ENCODE measurements at regions not wholly inside any gene's neighbourhood (a gene's known extent, or its start where the extent isn't known, plus 50 kb on each side); places are given as distances from the start of the nearest gene placed in this dataset.

DNA sequence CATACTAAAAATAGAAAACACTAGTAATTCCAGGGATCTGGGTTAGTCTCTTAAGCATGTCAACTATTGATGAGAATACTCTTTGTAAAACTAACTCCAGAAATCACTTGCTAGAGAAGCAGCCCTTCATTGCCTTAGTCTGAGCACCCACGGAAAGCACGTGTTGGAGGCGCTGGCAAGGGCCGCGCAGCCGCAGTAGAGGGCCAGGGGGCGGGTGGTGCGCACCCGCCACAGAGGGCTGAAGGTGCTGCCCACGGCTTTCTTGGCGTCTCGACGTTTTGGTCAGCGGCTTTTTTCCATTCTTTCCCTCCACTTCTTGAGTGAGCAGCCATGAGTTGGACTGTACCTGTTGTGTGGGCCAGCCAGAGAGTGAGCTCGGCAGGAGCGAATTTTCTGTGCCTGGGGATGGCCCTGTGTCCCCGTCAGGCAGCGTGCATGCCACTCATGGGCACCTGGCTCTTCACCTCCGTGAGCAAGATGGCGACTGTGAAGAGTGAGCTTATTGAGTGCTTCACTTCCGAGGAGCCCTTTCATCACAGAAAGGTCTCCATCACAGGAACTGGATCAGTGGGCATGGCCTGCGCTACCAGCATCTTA, 68.4 kb upstream of the PPM1H start:
- TF ChIP-seq SP1 (IDR thresholded peaks at IDR 0.05), result no peak
- no peak for TF ChIP-seq TARDBP (IDR thresholded peaks at IDR 0.05)
- no peak for TF ChIP-seq FOXK2 (IDR thresholded peaks at IDR 0.05)
- TF ChIP-seq, protein P1, sequence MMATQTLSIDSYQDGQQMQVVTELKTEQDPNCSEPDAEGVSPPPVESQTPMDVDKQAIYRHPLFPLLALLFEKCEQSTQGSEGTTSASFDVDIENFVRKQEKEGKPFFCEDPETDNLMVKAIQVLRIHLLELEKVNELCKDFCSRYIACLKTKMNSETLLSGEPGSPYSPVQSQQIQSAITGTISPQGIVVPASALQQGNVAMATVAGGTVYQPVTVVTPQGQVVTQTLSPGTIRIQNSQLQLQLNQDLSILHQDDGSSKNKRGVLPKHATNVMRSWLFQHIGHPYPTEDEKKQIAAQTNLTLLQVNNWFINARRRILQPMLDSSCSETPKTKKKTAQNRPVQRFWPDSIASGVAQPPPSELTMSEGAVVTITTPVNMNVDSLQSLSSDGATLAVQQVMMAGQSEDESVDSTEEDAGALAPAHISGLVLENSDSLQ (IDR thresholded peaks at IDR 0.05), result no peak
- no peak for TF ChIP-seq L3MBTL2 (conservative IDR thresholded peaks at IDR 0.05)
- TF ChIP-seq FOXM1 (IDR thresholded peaks at IDR 0.05; ENCODE audit: borderline replicate concordance), result no peak

Measured in HEK293T (cell line).